ENCODE measurements at regions not wholly inside any gene's neighbourhood (a gene's known extent, or its start where the extent isn't known, plus 50 kb on each side); places are given as distances from the start of the nearest gene placed in this dataset.

- TF ChIP-seq CTCF (IDR thresholded peaks at IDR 0.05; ENCODE audit: insufficient read depth, missing control alignments) = no peak
- DNase-seq (ENCODE audit: insufficient read length, low spot score) (no peak), FAIRE-seq (no peak)
Measured at GRCh38 chr2:160658851-160659250, 165.2 kb upstream of the RBMS1 start.

GRCh38 chr2:160660741-160661140, 167.1 kb upstream of the RBMS1 start:
- FAIRE-seq = no peak
- DNase-seq (ENCODE audit: insufficient read length, low spot score) = no peak
- TF ChIP-seq CTCF (IDR thresholded peaks at IDR 0.05; ENCODE audit: insufficient read depth, missing control alignments) = no peak

GRCh38 chr2:160664603-160665140, 171.1 kb upstream of the RBMS1 start:
- TF ChIP-seq CTCF (IDR thresholded peaks at IDR 0.05; ENCODE audit: insufficient read depth, missing control alignments) = no peak
- DNase-seq (ENCODE audit: insufficient read length, low spot score) = no peak
- FAIRE-seq = no peak

GRCh38 chr2:160666154-160667060, 172.8 kb upstream of the RBMS1 start:
- DNase-seq (ENCODE audit: insufficient read length, low spot score) (no peak), FAIRE-seq (no peak)
- TF ChIP-seq CTCF (IDR thresholded peaks at IDR 0.05; ENCODE audit: insufficient read depth, missing control alignments) = no peak

GRCh38 chr2:160667811-160668210, 174.2 kb upstream of the RBMS1 start:
- TF ChIP-seq CTCF (IDR thresholded peaks at IDR 0.05; ENCODE audit: insufficient read depth, missing control alignments) = no peak
- FAIRE-seq (no peak), DNase-seq (ENCODE audit: insufficient read length, low spot score) (no peak)

- FAIRE-seq = no peak
- DNase-seq (ENCODE audit: insufficient read length, low spot score) = no peak
- no peak for TF ChIP-seq CTCF (IDR thresholded peaks at IDR 0.05; ENCODE audit: insufficient read depth, missing control alignments)
Measured at GRCh38 chr2:160670618-160671017, 177.0 kb upstream of the RBMS1 start.

GRCh38 chr2:160672211-160672610, 178.6 kb upstream of the RBMS1 start:
- no peak for TF ChIP-seq CTCF (IDR thresholded peaks at IDR 0.05; ENCODE audit: insufficient read depth, missing control alignments)
- FAIRE-seq (no peak), DNase-seq (ENCODE audit: insufficient read length, low spot score) (no peak)

All from D721Med (cell line).